Liver (tissue), 8 donors: ENCODE measurements at regions not wholly inside any gene's neighbourhood (a gene's known extent, or its start where the extent isn't known, plus 50 kb on each side); places are given as distances from the start of the nearest gene placed in this dataset.

ENCODE experiments used
- DNase-seq: peaks from one replicate; pipeline ENCODE4 v3.0.0-alpha.2; 2017; ENCODE audit warnings: low spot score
- H3K27ac ChIP-seq, 2 donors: one replicate each; pipeline ENCODE4 v1.7.0; 2013; ENCODE audit warnings: inconsistent platforms in 2 of 2, low read length in 2 of 2, control low read depth in 1 of 2, low read depth in 1 of 2, mild to moderate bottlenecking in 1 of 2
- H3K27me3 ChIP-seq, 4 donors: one replicate each; pipeline versions ENCODE4 v1.6.1 to v1.7.0; 2013; ENCODE audit warnings: low read length in 3 of 4, inconsistent platforms in 1 of 4, mild to moderate bottlenecking in 1 of 4, moderate library complexity in 1 of 4; ENCODE audit not compliant: control insufficient read depth in 4 of 4, insufficient read depth in 4 of 4
- H3K36me3 ChIP-seq, 4 donors: one replicate each; pipeline versions ENCODE4 v1.6.1 to v1.7.0; 2013; ENCODE audit warnings: low read length in 3 of 4, mild to moderate bottlenecking in 3 of 4, low read depth in 1 of 4, moderate library complexity in 1 of 4; ENCODE audit not compliant: control insufficient read depth in 4 of 4, insufficient read depth in 3 of 4
- H3K4me1 ChIP-seq, 4 donors: one replicate each; pipeline versions ENCODE4 v1.6.1 to v1.7.0; 2013; ENCODE audit warnings: low read length in 3 of 4, mild to moderate bottlenecking in 3 of 4, moderate library complexity in 1 of 4; ENCODE audit not compliant: control insufficient read depth in 4 of 4, insufficient read depth in 4 of 4
- H3K4me3 ChIP-seq, 3 donors: one replicate each; pipeline versions ENCODE4 v1.6.1 to v1.7.0; 2013; ENCODE audit warnings: low read length in 3 of 3, control low read depth in 1 of 3, low read depth in 1 of 3, mild to moderate bottlenecking in 1 of 3
- H3K9ac ChIP-seq, 2 donors: one replicate each; pipeline ENCODE4 v1.7.0; 2013; ENCODE audit warnings: low read length in 2 of 2, mild to moderate bottlenecking in 2 of 2, moderate library complexity in 2 of 2, control low read depth in 1 of 2, low read depth in 1 of 2
- H3K9me3 ChIP-seq, 4 donors: one replicate each; pipeline versions ENCODE4 v1.6.1 to v1.7.0; 2013; ENCODE audit warnings: low read length in 3 of 4; ENCODE audit not compliant: control insufficient read depth in 4 of 4
- ATF3 ChIP-seq: IDR thresholded peaks from 2 replicates; pipeline ENCODE4 v1.6.1; 2016; ENCODE audit warnings: antibody characterized with exemption
- CTCF ChIP-seq: fragments of 150-350 bp; IDR thresholded peaks from 2 replicates; pipeline ENCODE4 v1.5.1; 2017; ENCODE audit warnings: improper control_type of control experiment, low read depth, low read length; ENCODE audit not compliant: missing input control
- JUND ChIP-seq, 2 donors: IDR thresholded peaks; 2 replicates each; pipeline ENCODE4 v1.6.1; 2016; ENCODE audit warnings: antibody characterized with exemption in 2 of 2
- NR2F2 ChIP-seq: IDR thresholded peaks from 2 replicates; pipeline ENCODE4 v1.6.1; 2016; ENCODE audit warnings: antibody characterized with exemption
- RAD21 ChIP-seq, 2 donors: IDR thresholded peaks; 2 replicates each; pipeline ENCODE4 v1.6.1; 2016; ENCODE audit warnings: antibody characterized with exemption in 2 of 2, mild to moderate bottlenecking in 2 of 2
- RXRA ChIP-seq, 2 donors: IDR thresholded peaks; 2 replicates each; pipeline ENCODE4 v1.6.1; 2017 to 2018; ENCODE audit warnings: antibody characterized with exemption in 2 of 2, mild to moderate bottlenecking in 1 of 2
- SP1 ChIP-seq: IDR thresholded peaks from 2 replicates; pipeline ENCODE4 v1.6.1; 2018; ENCODE audit warnings: antibody characterized with exemption, mild to moderate bottlenecking
- TAF1 ChIP-seq: conservative IDR thresholded peaks from 2 replicates; pipeline ENCODE4 v1.6.1; 2016; ENCODE audit warnings: antibody characterized with exemption, mild to moderate bottlenecking
- YY1 ChIP-seq: IDR thresholded peaks from 2 replicates; pipeline ENCODE4 v1.6.1; 2016; ENCODE audit warnings: antibody characterized with exemption, mild to moderate bottlenecking
- WGBS: extraction: QIAGEN DNeasy Blood & Tissue Kit; methylation state at CpG from one replicate; pipeline ENCODE4 v1.1.7; 2013; 5-methylcytosine and 5-hydroxymethylcytosine counted together
- TF ChIP-seq, protein P1 (sequence below): IDR thresholded peaks from 2 replicates; pipeline ENCODE4 v1.6.1; 2016; ENCODE audit warnings: antibody characterized with exemption
- TF ChIP-seq, protein P2 (sequence below): IDR thresholded peaks from 2 replicates; pipeline ENCODE4 v1.6.1; 2016; ENCODE audit warnings: antibody characterized with exemption, mild to moderate bottlenecking
- donor health status: healthy.
- donor health status: healthy.
- donor health status: healthy.
- donor health status: healthy.
- donor health status: healthy.

DNA sequence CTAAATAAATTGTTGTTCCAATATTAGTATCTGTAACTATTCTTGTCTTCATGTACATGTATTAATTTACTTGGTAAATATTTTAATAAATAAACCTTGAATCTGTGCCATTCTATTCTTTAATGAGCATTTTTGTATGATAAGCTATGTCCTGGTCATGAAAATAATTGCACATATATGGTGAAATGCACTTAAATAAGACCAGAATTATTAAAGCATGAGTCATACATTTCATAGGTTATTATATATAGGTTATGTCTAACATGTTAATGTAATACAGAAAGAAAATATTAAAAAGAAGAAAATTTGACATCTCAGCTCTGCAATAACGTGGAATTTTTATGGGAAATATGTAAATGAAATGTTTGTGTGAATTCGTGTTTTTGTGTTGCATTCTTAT, 1168.1 kb downstream of the TAF11L14 start (continued):
- TF ChIP-seq, protein P1, sequence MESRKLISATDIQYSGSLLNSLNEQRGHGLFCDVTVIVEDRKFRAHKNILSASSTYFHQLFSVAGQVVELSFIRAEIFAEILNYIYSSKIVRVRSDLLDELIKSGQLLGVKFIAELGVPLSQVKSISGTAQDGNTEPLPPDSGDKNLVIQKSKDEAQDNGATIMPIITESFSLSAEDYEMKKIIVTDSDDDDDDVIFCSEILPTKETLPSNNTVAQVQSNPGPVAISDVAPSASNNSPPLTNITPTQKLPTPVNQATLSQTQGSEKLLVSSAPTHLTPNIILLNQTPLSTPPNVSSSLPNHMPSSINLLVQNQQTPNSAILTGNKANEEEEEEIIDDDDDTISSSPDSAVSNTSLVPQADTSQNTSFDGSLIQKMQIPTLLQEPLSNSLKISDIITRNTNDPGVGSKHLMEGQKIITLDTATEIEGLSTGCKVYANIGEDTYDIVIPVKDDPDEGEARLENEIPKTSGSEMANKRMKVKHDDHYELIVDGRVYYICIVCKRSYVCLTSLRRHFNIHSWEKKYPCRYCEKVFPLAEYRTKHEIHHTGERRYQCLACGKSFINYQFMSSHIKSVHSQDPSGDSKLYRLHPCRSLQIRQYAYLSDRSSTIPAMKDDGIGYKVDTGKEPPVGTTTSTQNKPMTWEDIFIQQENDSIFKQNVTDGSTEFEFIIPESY, result no peak

GRCh38 chr5:18805376-18805775, 1171.1 kb downstream of the TAF11L14 start:
- Histone ChIP-seq H3K4me3 (no peak overlapping the region), H3K36me3 (no peaks in the 10 kb centered on the region), H3K27ac (no peak overlapping the region), H3K4me1 (no peaks in the 10 kb centered on the region), H3K9me3 (no peaks in the 10 kb centered on the region), H3K27me3 (no peaks in the 10 kb centered on the region), H3K9ac (no peak overlapping the region)
- no peak for TF ChIP-seq RXRA (IDR thresholded peaks at IDR 0.05)
- TF ChIP-seq ATF3, result no peak
- no peak for TF ChIP-seq JUND (IDR thresholded peaks at IDR 0.05)
- TF ChIP-seq SP1, result no peak
- TF ChIP-seq, protein P2, sequence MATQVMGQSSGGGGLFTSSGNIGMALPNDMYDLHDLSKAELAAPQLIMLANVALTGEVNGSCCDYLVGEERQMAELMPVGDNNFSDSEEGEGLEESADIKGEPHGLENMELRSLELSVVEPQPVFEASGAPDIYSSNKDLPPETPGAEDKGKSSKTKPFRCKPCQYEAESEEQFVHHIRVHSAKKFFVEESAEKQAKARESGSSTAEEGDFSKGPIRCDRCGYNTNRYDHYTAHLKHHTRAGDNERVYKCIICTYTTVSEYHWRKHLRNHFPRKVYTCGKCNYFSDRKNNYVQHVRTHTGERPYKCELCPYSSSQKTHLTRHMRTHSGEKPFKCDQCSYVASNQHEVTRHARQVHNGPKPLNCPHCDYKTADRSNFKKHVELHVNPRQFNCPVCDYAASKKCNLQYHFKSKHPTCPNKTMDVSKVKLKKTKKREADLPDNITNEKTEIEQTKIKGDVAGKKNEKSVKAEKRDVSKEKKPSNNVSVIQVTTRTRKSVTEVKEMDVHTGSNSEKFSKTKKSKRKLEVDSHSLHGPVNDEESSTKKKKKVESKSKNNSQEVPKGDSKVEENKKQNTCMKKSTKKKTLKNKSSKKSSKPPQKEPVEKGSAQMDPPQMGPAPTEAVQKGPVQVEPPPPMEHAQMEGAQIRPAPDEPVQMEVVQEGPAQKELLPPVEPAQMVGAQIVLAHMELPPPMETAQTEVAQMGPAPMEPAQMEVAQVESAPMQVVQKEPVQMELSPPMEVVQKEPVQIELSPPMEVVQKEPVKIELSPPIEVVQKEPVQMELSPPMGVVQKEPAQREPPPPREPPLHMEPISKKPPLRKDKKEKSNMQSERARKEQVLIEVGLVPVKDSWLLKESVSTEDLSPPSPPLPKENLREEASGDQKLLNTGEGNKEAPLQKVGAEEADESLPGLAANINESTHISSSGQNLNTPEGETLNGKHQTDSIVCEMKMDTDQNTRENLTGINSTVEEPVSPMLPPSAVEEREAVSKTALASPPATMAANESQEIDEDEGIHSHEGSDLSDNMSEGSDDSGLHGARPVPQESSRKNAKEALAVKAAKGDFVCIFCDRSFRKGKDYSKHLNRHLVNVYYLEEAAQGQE, result no peak
- TF ChIP-seq RAD21 (IDR thresholded peaks at IDR 0.05), result no peak
- 62% methylated on average over 2 of the region's 2 CpGs for WGBS
- DNase-seq, result no peak

DNA sequence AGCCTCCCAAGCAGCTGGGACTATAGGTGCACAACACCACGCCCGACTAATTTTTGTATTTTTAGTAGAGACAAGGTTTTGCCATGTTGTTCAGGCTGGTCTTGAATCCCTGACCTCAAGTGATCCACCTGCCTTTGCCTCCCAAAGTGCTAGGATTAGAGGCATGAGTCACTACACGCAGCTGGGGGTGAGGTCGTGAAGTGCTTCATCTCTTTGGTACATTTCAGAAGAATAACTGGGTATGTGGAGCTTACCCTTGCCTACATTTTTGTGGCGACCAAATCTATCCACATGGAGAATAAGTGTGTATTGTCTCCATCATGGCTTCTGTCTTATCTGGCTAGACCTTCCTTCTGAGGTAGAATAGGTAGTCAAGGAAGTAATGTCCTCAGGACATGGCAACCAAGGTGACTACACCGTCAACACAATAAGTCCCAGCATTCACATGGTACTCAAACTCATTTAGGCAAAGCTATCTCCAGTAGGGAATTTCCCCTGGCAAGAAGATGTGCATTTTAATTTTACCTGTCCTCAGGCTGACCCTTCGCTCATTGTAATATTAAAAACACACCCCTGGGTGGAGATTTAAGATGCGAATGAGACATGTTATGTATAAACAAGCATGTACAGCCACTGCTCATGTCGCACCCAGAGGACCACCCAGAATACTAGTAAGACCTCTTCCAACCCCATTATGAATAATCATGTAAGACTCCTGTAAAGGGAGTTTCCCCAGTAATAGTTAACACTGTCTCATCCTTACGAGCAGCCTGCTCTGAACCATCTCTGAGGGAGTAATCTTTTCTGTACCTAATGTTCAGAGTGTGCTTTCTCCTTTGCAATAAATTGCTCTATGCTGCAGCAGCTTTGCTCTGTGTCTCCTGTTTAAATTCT, 1173.2 kb downstream of the TAF11L14 start:
- no peak for DNase-seq
- Histone ChIP-seq H3K4me1 (no peaks in the 10 kb centered on the region), H3K4me3 (no peak overlapping the region), H3K27me3 (no peaks in the 10 kb centered on the region), H3K9me3 (no peaks in the 10 kb centered on the region), H3K27ac (no peak overlapping the region), H3K36me3 (no peaks in the 10 kb centered on the region), H3K9ac (no peak overlapping the region)
- TF ChIP-seq ATF3 (no peak), TAF1 (no peak), SP1 (no peak), CTCF (no peak), YY1 (no peak), NR2F2 (no peak), RAD21 (IDR thresholded peaks at IDR 0.05) (no peak)
- TF ChIP-seq, protein P2, result no peak
- WGBS, result 76% methylated on average over 10 of the region's 10 CpGs
